Fibroblast of lung (primary cell): ENCODE measurements at regions not wholly inside any gene's neighbourhood (a gene's known extent, or its start where the extent isn't known, plus 50 kb on each side); places are given as distances from the start of the nearest gene placed in this dataset.

Experiments used
- DNase-seq, 2 donors: peaks; one replicate each; pipeline versions ENCODE4 v3.0.0 to v3.0.0-alpha.2; 2010; ENCODE audit warnings: low read depth in 2 of 2
- H2AFZ ChIP-seq: 2 replicates; pipeline ENCODE4 v1.5.1; 2012; ENCODE audit warnings: low read length, control low read depth, inconsistent platforms
- H3K27ac ChIP-seq: 2 replicates; pipeline ENCODE4 v1.5.1; 2011; ENCODE audit warnings: low read length, control low read depth; ENCODE audit not compliant: insufficient read depth
- H3K27me3 ChIP-seq: 2 replicates; pipeline ENCODE4 v1.5.1; 2011; ENCODE audit warnings: mild to moderate bottlenecking, low read length; ENCODE audit not compliant: control insufficient read depth, insufficient read depth
- H3K36me3 ChIP-seq: 2 replicates; pipeline ENCODE4 v1.5.1; 2011; ENCODE audit warnings: low read length; ENCODE audit not compliant: control insufficient read depth, insufficient read depth
- H3K4me1 ChIP-seq: 2 replicates; pipeline ENCODE4 v1.5.1; 2011; ENCODE audit warnings: low read length; ENCODE audit not compliant: control insufficient read depth, insufficient read depth; ENCODE audit errors: extremely low read depth
- H3K4me2 ChIP-seq: 2 replicates; pipeline ENCODE4 v1.5.1; 2011; ENCODE audit warnings: low read length, control low read depth; ENCODE audit not compliant: insufficient read depth; ENCODE audit errors: extremely low read depth
- H3K4me3 ChIP-seq, 4 experiments: fragments of 200-600 bp in 1 of 4; sonication (generic) in 1 of 4; replicated peaks in 1 of 4; 2 replicates each; pipeline ENCODE4 v1.5.1; 2011 to 2016; ENCODE audit warnings: low read length in 4 of 4, low read depth in 3 of 4, mild to moderate bottlenecking in 3 of 4, control low read depth in 2 of 4, inconsistent platforms in 1 of 4, mixed read lengths in 1 of 4; ENCODE audit not compliant: insufficient read depth in 1 of 4; ENCODE audit errors: control extremely low read depth in 1 of 4
- H3K79me2 ChIP-seq: 2 replicates; pipeline ENCODE4 v1.5.1; 2012; ENCODE audit warnings: mild to moderate bottlenecking, low read length, inconsistent platforms; ENCODE audit not compliant: control insufficient read depth, insufficient read depth
- H3K9ac ChIP-seq: 2 replicates; pipeline ENCODE4 v1.5.1; 2011; ENCODE audit warnings: mild to moderate bottlenecking, low read length, control low read depth; ENCODE audit not compliant: insufficient read depth
- H3K9me3 ChIP-seq: 2 replicates; pipeline ENCODE4 v1.5.1; 2012; ENCODE audit warnings: low read depth, low read length; ENCODE audit not compliant: control insufficient read depth, insufficient read depth
- H4K20me1 ChIP-seq: 2 replicates; pipeline ENCODE4 v1.5.1; 2011; ENCODE audit warnings: low read length; ENCODE audit not compliant: control insufficient read depth, insufficient read depth; ENCODE audit errors: extremely low read depth
- EZH2 ChIP-seq: IDR thresholded peaks from 2 replicates; pipeline ENCODE4 v1.5.1; 2012; ENCODE audit warnings: low read length, control low read depth, mild to moderate bottlenecking; ENCODE audit errors: missing control alignments
- TF ChIP-seq, protein P1 (sequence below), 2 donors: IDR thresholded peaks in 1 of 2; conservative IDR thresholded peaks in 1 of 2; 1 replicate in 1 of 2; 2 replicates in 1 of 2; pipeline ENCODE4 v1.5.1; 2011 to 2012; ENCODE audit warnings: low read length in 2 of 2, control low read depth in 1 of 2, inconsistent platforms in 1 of 2, low read depth in 1 of 2, mild to moderate bottlenecking in 1 of 2

DNA sequence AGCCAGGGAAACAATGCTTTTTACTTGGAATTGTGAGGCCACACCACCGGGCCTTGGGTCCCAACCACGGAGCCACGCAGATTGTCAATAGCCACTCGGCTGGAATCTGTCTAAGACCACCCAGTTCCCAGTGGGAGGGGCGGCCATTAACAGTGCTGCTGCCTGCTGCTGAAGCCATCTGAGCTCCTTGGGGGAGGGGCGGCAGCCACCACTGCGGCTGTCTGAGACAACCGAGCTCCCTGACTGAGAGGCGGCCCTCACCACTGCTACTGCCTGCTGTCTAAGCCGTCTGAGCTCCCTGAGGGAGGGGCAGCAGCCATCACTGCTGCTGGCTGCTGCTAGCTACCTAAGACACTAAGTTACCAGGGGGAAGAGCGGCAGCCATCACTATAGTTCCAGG is 64.3 kb downstream of the DMRTA2 start:
- Histone ChIP-seq H3K9me3 (no peaks in the 10 kb centered on the region), H3K27me3 (no peaks in the 10 kb centered on the region), H3K4me1 (no peaks in the 10 kb centered on the region), H2AFZ (no peak overlapping the region), H3K4me2 (no peak overlapping the region), H3K9ac (no peak overlapping the region), H3K79me2 (no peaks in the 10 kb centered on the region), H3K4me3 (no peak overlapping the region), H3K36me3 (no peaks in the 10 kb centered on the region), H4K20me1 (no peaks in the 10 kb centered on the region), H3K27ac (no peak overlapping the region)
- TF ChIP-seq EZH2: no peak
- TF ChIP-seq, protein P1, sequence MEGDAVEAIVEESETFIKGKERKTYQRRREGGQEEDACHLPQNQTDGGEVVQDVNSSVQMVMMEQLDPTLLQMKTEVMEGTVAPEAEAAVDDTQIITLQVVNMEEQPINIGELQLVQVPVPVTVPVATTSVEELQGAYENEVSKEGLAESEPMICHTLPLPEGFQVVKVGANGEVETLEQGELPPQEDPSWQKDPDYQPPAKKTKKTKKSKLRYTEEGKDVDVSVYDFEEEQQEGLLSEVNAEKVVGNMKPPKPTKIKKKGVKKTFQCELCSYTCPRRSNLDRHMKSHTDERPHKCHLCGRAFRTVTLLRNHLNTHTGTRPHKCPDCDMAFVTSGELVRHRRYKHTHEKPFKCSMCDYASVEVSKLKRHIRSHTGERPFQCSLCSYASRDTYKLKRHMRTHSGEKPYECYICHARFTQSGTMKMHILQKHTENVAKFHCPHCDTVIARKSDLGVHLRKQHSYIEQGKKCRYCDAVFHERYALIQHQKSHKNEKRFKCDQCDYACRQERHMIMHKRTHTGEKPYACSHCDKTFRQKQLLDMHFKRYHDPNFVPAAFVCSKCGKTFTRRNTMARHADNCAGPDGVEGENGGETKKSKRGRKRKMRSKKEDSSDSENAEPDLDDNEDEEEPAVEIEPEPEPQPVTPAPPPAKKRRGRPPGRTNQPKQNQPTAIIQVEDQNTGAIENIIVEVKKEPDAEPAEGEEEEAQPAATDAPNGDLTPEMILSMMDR (conservative IDR thresholded peaks at IDR 0.05 in 1 of 2, IDR thresholded peaks at IDR 0.05 in 1 of 2; ENCODE audit: low read depth in 1 of 2, low read length in 2 of 2): no peak
- DNase-seq: no peak

DNA sequence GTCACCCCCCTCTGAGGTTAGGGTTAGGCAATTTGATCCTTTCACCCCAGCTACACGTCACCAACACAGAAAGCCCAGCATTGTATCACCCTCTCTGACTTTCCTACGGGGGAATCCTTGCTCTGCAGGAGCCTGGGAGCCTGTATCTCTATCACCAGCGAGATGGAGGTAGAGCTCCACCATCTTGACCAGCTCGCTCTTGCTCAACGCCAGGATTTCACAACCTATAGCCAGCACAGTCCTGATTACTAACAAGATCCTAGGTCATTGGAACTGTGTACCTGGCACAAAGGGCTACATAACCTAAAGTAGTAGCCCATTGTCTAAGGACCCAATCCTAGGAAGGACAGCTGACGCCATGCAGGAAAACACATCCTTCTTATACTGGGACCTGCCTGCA is 66.1 kb downstream of the DMRTA2 start:
- Histone ChIP-seq H3K27me3 (no peaks in the 10 kb centered on the region), H3K36me3 (no peaks in the 10 kb centered on the region), H3K4me1 (no peaks in the 10 kb centered on the region), H3K9ac (no peak overlapping the region), H3K4me3 (no peak overlapping the region), H3K4me2 (no peak overlapping the region), H2AFZ (no peak overlapping the region), H3K27ac (no peak overlapping the region), H3K79me2 (no peaks in the 10 kb centered on the region), H4K20me1 (no peaks in the 10 kb centered on the region), H3K9me3 (no peaks in the 10 kb centered on the region)
- TF ChIP-seq EZH2: no peak
- TF ChIP-seq, protein P1 (conservative IDR thresholded peaks at IDR 0.05 in 1 of 2, IDR thresholded peaks at IDR 0.05 in 1 of 2; ENCODE audit: low read depth in 1 of 2, low read length in 2 of 2): no peak
- no peak for DNase-seq

DNA sequence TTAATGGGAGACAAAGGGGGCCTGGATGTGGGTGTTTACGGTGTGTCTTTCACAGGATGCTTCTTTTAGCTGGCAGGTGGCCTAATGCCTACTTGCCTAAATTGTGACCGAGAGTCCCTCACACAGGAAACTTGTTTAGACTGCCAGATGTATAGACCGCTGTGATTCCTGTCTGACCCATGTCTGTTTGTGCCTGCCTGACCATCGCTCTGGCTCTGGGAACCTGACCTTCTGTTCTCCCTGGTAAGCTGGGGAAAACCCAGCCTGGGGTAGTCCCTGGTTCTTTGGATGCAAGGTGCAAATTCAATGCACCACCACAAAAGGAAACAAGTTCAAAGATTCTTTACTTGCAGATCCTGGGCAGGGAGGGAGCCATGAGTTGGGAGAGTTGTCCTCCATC is 68.4 kb downstream of the DMRTA2 start:
- no peaks in the 10 kb centered on the region for H4K20me1 ChIP-seq
- H3K36me3 ChIP-seq: no peaks in the 10 kb centered on the region
- H3K9me3 ChIP-seq: no peaks in the 10 kb centered on the region
- no peaks in the 10 kb centered on the region for H3K4me1 ChIP-seq
- H3K27me3 ChIP-seq: no peaks in the 10 kb centered on the region
- H2AFZ ChIP-seq: no peak overlapping the region
- no peak overlapping the region for H3K4me3 ChIP-seq
- H3K79me2 ChIP-seq: no peaks in the 10 kb centered on the region
- no peak overlapping the region for H3K4me2 ChIP-seq
- no peak for DNase-seq
- TF ChIP-seq, protein P1 (conservative IDR thresholded peaks at IDR 0.05 in 1 of 2, IDR thresholded peaks at IDR 0.05 in 1 of 2; ENCODE audit: low read depth in 1 of 2, low read length in 2 of 2): no peak
- no peak for TF ChIP-seq EZH2
- no peak overlapping the region for H3K27ac ChIP-seq
- H3K9ac ChIP-seq: no peak overlapping the region
